ENCODE measurements at regions not wholly inside any gene's neighbourhood (a gene's known extent, or its start where the extent isn't known, plus 50 kb on each side); places are given as distances from the start of the nearest gene placed in this dataset.
"Not testable (repeated sequence)": the region's sequence is repeated elsewhere in the genome, so short reads cannot be mapped to it uniquely, and the experiment has no call there.

DNA sequence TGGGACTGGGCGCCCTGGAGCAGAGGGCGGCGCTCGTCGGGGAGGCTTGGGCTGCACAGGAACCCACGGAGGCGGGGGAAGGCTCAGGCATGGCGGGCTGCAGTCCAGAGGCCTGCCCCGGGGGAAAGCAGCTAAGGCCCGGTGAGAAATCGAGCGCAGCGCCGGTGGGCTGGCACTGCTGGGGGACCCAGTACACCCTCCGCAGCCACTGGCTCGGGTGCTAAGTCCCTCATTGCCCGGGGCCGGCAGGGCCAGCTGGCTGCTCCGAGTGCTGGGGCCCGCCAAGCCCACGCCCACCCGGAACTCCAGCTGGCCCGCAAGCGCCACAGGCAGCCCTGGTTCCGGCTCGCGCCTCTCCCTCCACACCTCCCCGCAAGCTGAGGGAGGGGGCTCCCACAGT lies 962.3 kb downstream of the CNTNAP5 start:
- TF ChIP-seq, protein P1, sequence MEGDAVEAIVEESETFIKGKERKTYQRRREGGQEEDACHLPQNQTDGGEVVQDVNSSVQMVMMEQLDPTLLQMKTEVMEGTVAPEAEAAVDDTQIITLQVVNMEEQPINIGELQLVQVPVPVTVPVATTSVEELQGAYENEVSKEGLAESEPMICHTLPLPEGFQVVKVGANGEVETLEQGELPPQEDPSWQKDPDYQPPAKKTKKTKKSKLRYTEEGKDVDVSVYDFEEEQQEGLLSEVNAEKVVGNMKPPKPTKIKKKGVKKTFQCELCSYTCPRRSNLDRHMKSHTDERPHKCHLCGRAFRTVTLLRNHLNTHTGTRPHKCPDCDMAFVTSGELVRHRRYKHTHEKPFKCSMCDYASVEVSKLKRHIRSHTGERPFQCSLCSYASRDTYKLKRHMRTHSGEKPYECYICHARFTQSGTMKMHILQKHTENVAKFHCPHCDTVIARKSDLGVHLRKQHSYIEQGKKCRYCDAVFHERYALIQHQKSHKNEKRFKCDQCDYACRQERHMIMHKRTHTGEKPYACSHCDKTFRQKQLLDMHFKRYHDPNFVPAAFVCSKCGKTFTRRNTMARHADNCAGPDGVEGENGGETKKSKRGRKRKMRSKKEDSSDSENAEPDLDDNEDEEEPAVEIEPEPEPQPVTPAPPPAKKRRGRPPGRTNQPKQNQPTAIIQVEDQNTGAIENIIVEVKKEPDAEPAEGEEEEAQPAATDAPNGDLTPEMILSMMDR (IDR thresholded peaks at IDR 0.05): not testable (repeated sequence)
- TF ChIP-seq POLR2A (IDR thresholded peaks at IDR 0.05): not testable (repeated sequence)
